ENCODE measurements at regions not wholly inside any gene's neighbourhood (a gene's known extent, or its start where the extent isn't known, plus 50 kb on each side); places are given as distances from the start of the nearest gene placed in this dataset.

DNA sequence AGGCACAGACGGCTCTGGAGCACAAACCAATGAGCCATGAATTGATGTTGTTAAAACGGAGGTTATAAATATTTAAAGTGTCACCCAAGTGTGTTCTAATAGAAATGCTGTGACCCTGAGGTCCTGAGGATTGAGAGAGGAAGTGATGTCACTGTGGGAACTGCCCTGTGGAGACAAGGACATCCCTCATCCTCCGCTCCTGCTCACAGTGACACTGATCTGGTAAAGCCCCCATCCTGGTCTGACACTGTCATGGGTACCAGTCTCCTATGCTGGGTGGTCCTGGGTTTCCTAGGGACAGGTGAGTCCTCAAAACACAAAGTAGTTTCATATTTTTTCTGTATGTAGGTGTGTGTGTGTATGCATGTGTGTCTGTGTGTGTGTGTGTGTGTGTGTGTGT lies 237.9 kb upstream of the PRSS1 start:
- TF ChIP-seq POLR2A (IDR thresholded peaks at IDR 0.05) (no peak), EP300 (IDR thresholded peaks at IDR 0.05; ENCODE audit: low read depth) (no peak), POLR2AphosphoS5 (IDR thresholded peaks at IDR 0.05) (no peak)
- TF ChIP-seq, protein P1, sequence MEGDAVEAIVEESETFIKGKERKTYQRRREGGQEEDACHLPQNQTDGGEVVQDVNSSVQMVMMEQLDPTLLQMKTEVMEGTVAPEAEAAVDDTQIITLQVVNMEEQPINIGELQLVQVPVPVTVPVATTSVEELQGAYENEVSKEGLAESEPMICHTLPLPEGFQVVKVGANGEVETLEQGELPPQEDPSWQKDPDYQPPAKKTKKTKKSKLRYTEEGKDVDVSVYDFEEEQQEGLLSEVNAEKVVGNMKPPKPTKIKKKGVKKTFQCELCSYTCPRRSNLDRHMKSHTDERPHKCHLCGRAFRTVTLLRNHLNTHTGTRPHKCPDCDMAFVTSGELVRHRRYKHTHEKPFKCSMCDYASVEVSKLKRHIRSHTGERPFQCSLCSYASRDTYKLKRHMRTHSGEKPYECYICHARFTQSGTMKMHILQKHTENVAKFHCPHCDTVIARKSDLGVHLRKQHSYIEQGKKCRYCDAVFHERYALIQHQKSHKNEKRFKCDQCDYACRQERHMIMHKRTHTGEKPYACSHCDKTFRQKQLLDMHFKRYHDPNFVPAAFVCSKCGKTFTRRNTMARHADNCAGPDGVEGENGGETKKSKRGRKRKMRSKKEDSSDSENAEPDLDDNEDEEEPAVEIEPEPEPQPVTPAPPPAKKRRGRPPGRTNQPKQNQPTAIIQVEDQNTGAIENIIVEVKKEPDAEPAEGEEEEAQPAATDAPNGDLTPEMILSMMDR (IDR thresholded peaks at IDR 0.05) = no peak
